OCI-LY3 (cell line): ENCODE measurements at regions not wholly inside any gene's neighbourhood (a gene's known extent, or its start where the extent isn't known, plus 50 kb on each side); places are given as distances from the start of the nearest gene placed in this dataset.
"Not testable (repeated sequence)": the region's sequence is repeated elsewhere in the genome, so short reads cannot be mapped to it uniquely, and the experiment has no call there.

Experiments
- H2AFZ ChIP-seq: fragments of 200-600, 300-600 bp; shearing (Covaris generic); 2 replicates; pipeline ENCODE4 v1.6.0; 2014; ENCODE audit warnings: antibody characterized with exemption, low read depth, low read length
- H3K27ac ChIP-seq: fragments of 200-600, 300-600 bp; sonication (generic); 2 replicates; pipeline ENCODE4 v1.5.1; 2014; ENCODE audit warnings: mild to moderate bottlenecking, low read length, moderate library complexity, mixed read lengths
- H3K27me3 ChIP-seq: fragments of 200-600, 300-600 bp; sonication (generic); 2 replicates; pipeline ENCODE4 v1.6.1; 2014; ENCODE audit warnings: low read depth, low read length, mixed read lengths
- H3K36me3 ChIP-seq: fragments of 200-600, 300-600 bp; sonication (generic); replicated peaks from 2 replicates; pipeline ENCODE3; 2014; ENCODE audit warnings: low read depth, low read length, mixed read lengths
- H3K4me1 ChIP-seq: fragments of 300-600, 200-600 bp; sonication (generic); 2 replicates; pipeline ENCODE4 v1.6.1; 2014; ENCODE audit warnings: low read length, mixed read lengths
- H3K4me2 ChIP-seq: fragments of 200-600, 300-600 bp; sonication (generic); 2 replicates; pipeline ENCODE4 v1.6.1; 2014; ENCODE audit warnings: low read length, mixed read lengths
- H3K4me3 ChIP-seq: fragments of 300-600, 200-600 bp; sonication (generic); 2 replicates; pipeline ENCODE4 v1.5.1; 2014; ENCODE audit warnings: antibody characterized with exemption, mild to moderate bottlenecking, low read length, moderate library complexity
- H3K79me2 ChIP-seq: fragments of 300-600, 200-600 bp; shearing (Covaris generic); 2 replicates; pipeline ENCODE4 v1.6.1; 2014; ENCODE audit warnings: mild to moderate bottlenecking, low read length, mixed read lengths
- H3K9ac ChIP-seq: fragments of 300-600, 200-600 bp; shearing (Covaris generic); 2 replicates; pipeline ENCODE4 v1.6.0; 2014; ENCODE audit warnings: mild to moderate bottlenecking, low read length, moderate library complexity
- H3K9me3 ChIP-seq: fragments of 200-600, 300-600 bp; shearing (Covaris generic); 2 replicates; pipeline ENCODE4 v1.6.1; 2014; ENCODE audit warnings: low read length, mixed read lengths; ENCODE audit not compliant: insufficient read depth
- H4K20me1 ChIP-seq: fragments of 200-600, 300-600 bp; sonication (generic); 2 replicates; pipeline ENCODE4 v1.6.1; 2016; ENCODE audit warnings: low read length, mixed read lengths; ENCODE audit not compliant: insufficient read depth
- CTCF ChIP-seq: fragments of 200-600, 300-600 bp; sonication (generic); IDR thresholded peaks from 2 replicates; pipeline ENCODE4 v1.5.1; 2014; ENCODE audit warnings: antibody characterized with exemption, low read length, low read depth
- EZH2phosphoT487 ChIP-seq: fragments of 200-600 bp; shearing (Covaris generic); IDR thresholded peaks from 2 replicates; pipeline ENCODE4 v1.6.1; 2018; ENCODE audit warnings: antibody characterized with exemption, mixed run types, low read depth

- Histone ChIP-seq H3K4me3 (no peak overlapping the region), H3K9ac (no peak overlapping the region), H3K4me2 (no peak overlapping the region), H3K79me2 (no peaks in the 10 kb centered on the region), H3K27ac (no peak overlapping the region), H4K20me1 (no peaks in the 10 kb centered on the region), H3K4me1 (no peaks in the 10 kb centered on the region), H2AFZ (no peak overlapping the region), H3K36me3 (no peaks in the 10 kb centered on the region), H3K27me3 (no peaks in the 10 kb centered on the region), H3K9me3 (no peaks in the 10 kb centered on the region)
- TF ChIP-seq CTCF (no peak), EZH2phosphoT487 (no peak)
Observed at GRCh38 chrX:114017086-114017485, 566.8 kb upstream of the HTR2C start.

- H2AFZ ChIP-seq = no peak overlapping the region
- no peak overlapping the region for H3K9ac ChIP-seq
- H3K4me2 ChIP-seq = no peak overlapping the region
- no peaks in the 10 kb centered on the region for H3K9me3 ChIP-seq
- H3K79me2 ChIP-seq = no peaks in the 10 kb centered on the region
- TF ChIP-seq CTCF (no peak), EZH2phosphoT487 (no peak)
- no peaks in the 10 kb centered on the region for H3K4me1 ChIP-seq
- no peaks in the 10 kb centered on the region for H3K27me3 ChIP-seq
- no peaks in the 10 kb centered on the region for H4K20me1 ChIP-seq
- no peaks in the 10 kb centered on the region for H3K36me3 ChIP-seq
- no peak overlapping the region for H3K27ac ChIP-seq
- H3K4me3 ChIP-seq = no peak overlapping the region
Observed at GRCh38 chrX:114015966-114016365, 567.9 kb upstream of the HTR2C start.

- peaks cover 4% of the 10 kb centered on the region; the same call in 1 of the 2 replicates for H3K4me1 ChIP-seq
- no peak for TF ChIP-seq CTCF
- TF ChIP-seq EZH2phosphoT487 = no peak
Observed at GRCh38 chrX:114006664-114007063, 577.2 kb upstream of the HTR2C start.

GRCh38 chrX:113996781-113997180, 587.1 kb upstream of the HTR2C start:
- H3K36me3 ChIP-seq = no peaks in the 10 kb centered on the region

More at GRCh38 chrX:114006664-114007063, 577.2 kb upstream of the HTR2C start:
- no peaks in the 10 kb centered on the region for H3K36me3 ChIP-seq
- H3K27me3 ChIP-seq = no peaks in the 10 kb centered on the region
- H3K4me2 ChIP-seq = no peak overlapping the region
- H3K9me3 ChIP-seq = no peaks in the 10 kb centered on the region
- H3K79me2 ChIP-seq = no peaks in the 10 kb centered on the region
- H2AFZ ChIP-seq = no peak overlapping the region
- no peak overlapping the region for H3K9ac ChIP-seq
- H4K20me1 ChIP-seq = no peaks in the 10 kb centered on the region
- no peak overlapping the region for H3K4me3 ChIP-seq
- no peak overlapping the region for H3K27ac ChIP-seq

GRCh38 chrX:113991720-113992119, 592.2 kb upstream of the HTR2C start:
- not testable (repeated sequence) for H2AFZ ChIP-seq, H3K79me2 ChIP-seq, H3K27me3 ChIP-seq, H3K4me2 ChIP-seq, H3K9ac ChIP-seq, H3K4me3 ChIP-seq, H3K27ac ChIP-seq, H4K20me1 ChIP-seq, H3K36me3 ChIP-seq, H3K9me3 ChIP-seq, H3K4me1 ChIP-seq

More at GRCh38 chrX:113996781-113997180, 587.1 kb upstream of the HTR2C start:
- Histone ChIP-seq H2AFZ (no peak overlapping the region), H3K79me2 (no peaks in the 10 kb centered on the region), H3K27ac (no peak overlapping the region), H4K20me1 (no peaks in the 10 kb centered on the region), H3K27me3 (no peaks in the 10 kb centered on the region), H3K4me1 (no peaks in the 10 kb centered on the region), H3K4me3 (no peak overlapping the region), H3K4me2 (no peak overlapping the region), H3K9ac (no peak overlapping the region), H3K9me3 (no peaks in the 10 kb centered on the region)
- no peak for TF ChIP-seq CTCF
- TF ChIP-seq EZH2phosphoT487 = no peak

- H4K20me1 ChIP-seq, H3K4me1 ChIP-seq, H3K9ac ChIP-seq, H2AFZ ChIP-seq, H3K9me3 ChIP-seq, H3K27ac ChIP-seq, H3K79me2 ChIP-seq, H3K4me3 ChIP-seq, H3K27me3 ChIP-seq, H3K4me2 ChIP-seq, H3K36me3 ChIP-seq: not testable (repeated sequence)
Observed at GRCh38 chrX:113990669-113991068, 593.2 kb upstream of the HTR2C start.
